HepG2 (cell line): ENCODE measurements at regions not wholly inside any gene's neighbourhood (a gene's known extent, or its start where the extent isn't known, plus 50 kb on each side); places are given as distances from the start of the nearest gene placed in this dataset.

Experiments
- ATAC-seq: fragments of 200-7000 bp; cut with Tn5 transposase; 3 replicates; pipeline ENCODE4 v1.9.1; 2020; ENCODE audit warnings: mild to moderate bottlenecking, moderate library complexity
- BruUV-seq: library from RNA; stranded (reverse); fragments of 400-500 nt; replicated peaks from 2 replicates; lab custom pipeline; 2021; lab: Mats Ljungman, UMichigan
- CTCF ChIA-PET: fragments of 300-600 bp; formaldehyde crosslinking; extraction: SDS; loops from one replicate; lab custom pipeline; 2021; ENCODE audit warnings: low total read pairs, inconsistent platforms, low intra/inter-chr PET ratio; lab: Yijun Ruan, JAX
- POLR2A ChIA-PET: fragments of 350-600 bp; sonication (Branson Sonifier 250); formaldehyde crosslinking; loops from one replicate; lab custom pipeline; 2020; ENCODE audit warnings: antibody characterized with exemption, inconsistent platforms; lab: Yijun Ruan, JAX
- DNase-seq: peaks from one replicate; pipeline ENCODE4 v3.0.0-alpha.2; 2015; ENCODE audit warnings: low spot score
- FAIRE-seq: peaks from 3 replicates; lab custom pipeline; 2011; peaks lifted over from hg19 to GRCh38; lab: Jason Lieb, UNC
- H2AFZ ChIP-seq: one replicate; pipeline ENCODE4 v1.6.1; 2011; ENCODE audit warnings: low read length, inconsistent platforms
- H3K27ac ChIP-seq: fragments of 300-600 bp; 3 replicates; pipeline ENCODE4 v1.8.0; 2011; ENCODE audit warnings: mixed run types, mild to moderate bottlenecking, mixed read lengths, low read length, inconsistent platforms; ENCODE audit not compliant: insufficient read depth; ENCODE audit errors: extremely low read length
- H3K27me3 ChIP-seq, 2 experiments: fragments of 200-600 bp in 1 of 2; 2 replicates in 1 of 2; 3 replicates in 1 of 2; pipeline versions ENCODE4 v1.6.0 to v1.8.0; 2011; ENCODE audit warnings: low read length in 2 of 2, mild to moderate bottlenecking in 2 of 2, moderate library complexity in 2 of 2, inconsistent platforms in 1 of 2; ENCODE audit not compliant: insufficient read depth in 2 of 2, control insufficient read depth in 1 of 2
- H3K36me3 ChIP-seq, 2 experiments: fragments of 200-600 bp in 1 of 2; replicated peaks in 1 of 2; 2 replicates in 1 of 2; 3 replicates in 1 of 2; pipeline versions ENCODE4 v1.5.1 to v1.8.0; 2011; ENCODE audit warnings: low read length in 2 of 2, inconsistent platforms in 1 of 2; ENCODE audit not compliant: insufficient read depth in 2 of 2, control insufficient read depth in 1 of 2
- H3K4me1 ChIP-seq: 2 replicates; pipeline ENCODE4 v1.5.1; 2012; ENCODE audit warnings: low read length, inconsistent platforms; ENCODE audit not compliant: insufficient read depth
- H3K4me2 ChIP-seq: 2 replicates; pipeline ENCODE4 v1.6.0; 2011; ENCODE audit warnings: low read depth, low read length, inconsistent platforms
- H3K4me3 ChIP-seq, 3 experiments: fragments of 200-600 bp in 1 of 3; sonication (generic), shearing (Covaris generic) in 1 of 3; replicated peaks in 1 of 3; 2 replicates each; pipeline ENCODE4 v1.5.1; 2011 to 2016; ENCODE audit warnings: low read length in 3 of 3, inconsistent platforms in 2 of 3, low read depth in 2 of 3, mild to moderate bottlenecking in 2 of 3, control low read depth in 1 of 3, mixed read lengths in 1 of 3; ENCODE audit not compliant: insufficient read depth in 1 of 3
- H3K79me2 ChIP-seq: one replicate; pipeline ENCODE4 v1.6.1; 2011; ENCODE audit warnings: low read length, inconsistent platforms; ENCODE audit not compliant: insufficient read depth
- H3K9ac ChIP-seq: 2 replicates; pipeline ENCODE4 v1.6.0; 2011; ENCODE audit warnings: mild to moderate bottlenecking, low read depth, low read length, inconsistent platforms; ENCODE audit not compliant: insufficient read depth
- H3K9me3 ChIP-seq: 2 replicates; pipeline ENCODE4 v1.5.1; 2012; ENCODE audit warnings: mild to moderate bottlenecking, low read length
- H4K20me1 ChIP-seq: 2 replicates; pipeline ENCODE4 v1.6.0; 2011; ENCODE audit warnings: inconsistent platforms, mild to moderate bottlenecking, low read length, moderate library complexity; ENCODE audit not compliant: insufficient read depth
- ARHGAP35 ChIP-seq: sonication (generic); formaldehyde crosslinking; IDR thresholded peaks from 2 replicates; pipeline ENCODE4 v1.9.0; 2022; ENCODE audit warnings: mild to moderate bottlenecking, inconsistent platforms, moderate library complexity, missing genetic modification reagents, borderline replicate concordance
- DMAP1 ChIP-seq: IDR thresholded peaks from 2 replicates; pipeline ENCODE4 v1.6.1; 2016
- EHMT2 ChIP-seq: fragments of 200-600 bp; sonication (generic); IDR thresholded peaks from 2 replicates; pipeline ENCODE4 v1.7.0; 2017; ENCODE audit warnings: antibody characterized with exemption, low read depth, low read length, borderline replicate concordance
- FOXJ3 ChIP-seq: sonication (generic); formaldehyde crosslinking; IDR thresholded peaks from 2 replicates; pipeline ENCODE4 v1.4.0; 2020; ENCODE audit warnings: missing genetic modification reagents, mild to moderate bottlenecking, borderline replicate concordance
- MEF2D ChIP-seq: sonication (generic); formaldehyde crosslinking; IDR thresholded peaks from 2 replicates; pipeline ENCODE4 v1.5.1; 2020; ENCODE audit warnings: mild to moderate bottlenecking, missing genetic modification reagents
- MLLT10 ChIP-seq: sonication (generic); formaldehyde crosslinking; IDR thresholded peaks from 2 replicates; pipeline ENCODE4 v1.4.0; 2020; ENCODE audit warnings: missing genetic modification reagents
- MYNN ChIP-seq: sonication (generic); formaldehyde crosslinking; IDR thresholded peaks from 2 replicates; pipeline ENCODE4 v1.4.0; 2020; ENCODE audit warnings: mild to moderate bottlenecking, low read depth, missing genetic modification reagents
- TEAD2 ChIP-seq: sonication (generic); formaldehyde crosslinking; IDR thresholded peaks from 2 replicates; pipeline ENCODE4 v1.9.0; 2021; ENCODE audit warnings: missing genetic modification reagents
- ZBTB44 ChIP-seq: sonication (generic); formaldehyde crosslinking; IDR thresholded peaks from 2 replicates; pipeline ENCODE4 v1.4.0; 2020; ENCODE audit warnings: missing genetic modification reagents
- ZHX1 ChIP-seq: sonication (generic); formaldehyde crosslinking; IDR thresholded peaks from 2 replicates; pipeline ENCODE4 v1.8.1; 2022; ENCODE audit warnings: low read depth, mild to moderate bottlenecking, missing genetic modification reagents
- WGBS: methylation state at CpG from one replicate; pipeline ENCODE4 v1.1.6; 2017; ENCODE audit warnings: low lambda C conversion rate; 5-methylcytosine and 5-hydroxymethylcytosine counted together
- in situ Hi-C: cut with HindIII; loops from 2 replicates; pipeline ENCODE4 v1.10.0; 2017; ENCODE audit warnings: low pct_unique_long_range_greater_than_20kb; ENCODE audit not compliant: extremely low pct_ligation_motif_present
- intact Hi-C: fragments of 100-400 bp; cut with micrococcal nuclease; formaldehyde crosslinking; loops from one replicate; pipeline ENCODE4 v1.10.0; 2022; ENCODE audit not compliant: unreplicated experiment

GRCh38 chr4:84366161-84366560 lies 132.9 kb downstream of the NKX6-1 start:
- Histone ChIP-seq H3K36me3 (no peaks in the 10 kb centered on the region), H3K9me3 (no peaks in the 10 kb centered on the region)
- no peak for DNase-seq
- in situ Hi-C loops = no loop called here
- POLR2A ChIA-PET = no interaction called here
- TF ChIP-seq MEF2D (CRISPR knock-in tag) (no peak), FOXJ3 (no peak), ARHGAP35 (no peak), DMAP1 (no peak), MYNN (CRISPR knock-in tag) (no peak)
- TF ChIP-seq, all 625 proteins: peak for 0
- H3K79me2 ChIP-seq = no peaks in the 10 kb centered on the region
- 0% methylated on average over 3 of the region's 3 CpGs for WGBS
- no peak overlapping the region for H3K4me2 ChIP-seq
- CTCF ChIA-PET = no interaction called here
- no peak overlapping the region for H2AFZ ChIP-seq
- H4K20me1 ChIP-seq = no peaks in the 10 kb centered on the region
- FAIRE-seq (no peak), ATAC-seq (no peak)
- no peaks in the 10 kb centered on the region for H3K4me1 ChIP-seq
- intact Hi-C loops = no loop called here
- no TSS peak for BruUV-seq
- no peak overlapping the region for H3K9ac ChIP-seq
- no peak overlapping the region for H3K27ac ChIP-seq
- H3K27me3 ChIP-seq = no peaks in the 10 kb centered on the region; a peak in 1 of 5 replicates
- H3K4me3 ChIP-seq = no peak overlapping the region

GRCh38 chr4:84362896-84363655 lies 136.0 kb downstream of the NKX6-1 start:
- Histone ChIP-seq H3K4me2 (no peak overlapping the region), H3K27me3 (no peaks in the 10 kb centered on the region; a peak in 1 of 5 replicates), H3K4me1 (no peaks in the 10 kb centered on the region), H2AFZ (no peak overlapping the region), H3K27ac (no peak overlapping the region), H3K4me3 (no peak overlapping the region), H3K79me2 (no peaks in the 10 kb centered on the region), H3K9ac (no peak overlapping the region), H3K9me3 (no peaks in the 10 kb centered on the region), H4K20me1 (no peaks in the 10 kb centered on the region), H3K36me3 (no peaks in the 10 kb centered on the region)
- 7% methylated on average over 10 of the region's 10 CpGs for WGBS
- in situ Hi-C loops (no loop called here), intact Hi-C loops (no loop called here)
- ChIA-PET CTCF (no interaction called here), POLR2A (no interaction called here)
- FAIRE-seq (no peak), ATAC-seq (no peak), DNase-seq (no peak)
- BruUV-seq = no TSS peak
- TF ChIP-seq MLLT10 (CRISPR knock-in tag) = no peak
- no peak for TF ChIP-seq ZBTB44 (CRISPR knock-in tag)
- TF ChIP-seq TEAD2 (CRISPR knock-in tag) = no peak
- no peak for TF ChIP-seq EHMT2
- TF ChIP-seq ZHX1 (CRISPR knock-in tag) = no peak
